NCI-H524 (cell line): ENCODE measurements at regions not wholly inside any gene's neighbourhood (a gene's known extent, or its start where the extent isn't known, plus 50 kb on each side); places are given as distances from the start of the nearest gene placed in this dataset.

Source experiments
- DNase-seq, 2 experiments: peaks; one replicate each; lab custom pipeline; 2025; lab: John Stamatoyannopoulos, UW

- DNase-seq, result no peak
Observed at GRCh38 chr1:4312024-4312423, 342.4 kb upstream of the AJAP1 start.

- DNase-seq, result no peak
Observed at GRCh38 chr1:4315202-4315601, 339.2 kb upstream of the AJAP1 start.

- no peak for DNase-seq
Observed at GRCh38 chr1:4317207-4317606, 337.2 kb upstream of the AJAP1 start.

- DNase-seq, result no peak
Observed at GRCh38 chr1:4318720-4319119, 335.7 kb upstream of the AJAP1 start.

- DNase-seq, result no peak
Observed at GRCh38 chr1:4319496-4319895, 334.9 kb upstream of the AJAP1 start.

- peak in 1 of 2 experiments; percentile 1 for DNase-seq
Observed at GRCh38 chr1:4322881-4323280, 331.5 kb upstream of the AJAP1 start.

GRCh38 chr1:4323309-4323708 lies 331.1 kb upstream of the AJAP1 start:
- DNase-seq, result no peak

- DNase-seq, result no peak
Observed at GRCh38 chr1:4324525-4324924, 329.9 kb upstream of the AJAP1 start.

GRCh38 chr1:4327142-4327541 lies 327.3 kb upstream of the AJAP1 start:
- DNase-seq, result no peak

GRCh38 chr1:4328402-4329071 lies 325.9 kb upstream of the AJAP1 start:
- no peak for DNase-seq

- no peak for DNase-seq
Observed at GRCh38 chr1:4330805-4331766, 323.3 kb upstream of the AJAP1 start.

GRCh38 chr1:4331767-4332163 lies 322.6 kb upstream of the AJAP1 start:
- no peak for DNase-seq

- no peak for DNase-seq
Observed at GRCh38 chr1:4336507-4336906, 317.9 kb upstream of the AJAP1 start.

- DNase-seq, result no peak
Observed at GRCh38 chr1:4341421-4341820, 313.0 kb upstream of the AJAP1 start.

- DNase-seq, result no peak
Observed at GRCh38 chr1:4344065-4344732, 310.2 kb upstream of the AJAP1 start.

- DNase-seq, result no peak
Observed at GRCh38 chr1:4345094-4345493, 309.3 kb upstream of the AJAP1 start.

- no peak for DNase-seq
Observed at GRCh38 chr1:4346131-4346530, 308.3 kb upstream of the AJAP1 start.

- no peak for DNase-seq
Observed at GRCh38 chr1:4351453-4351852, 303.0 kb upstream of the AJAP1 start.

GRCh38 chr1:4353090-4353856 lies 301.1 kb upstream of the AJAP1 start:
- no peak for DNase-seq

- no peak for DNase-seq
Observed at GRCh38 chr1:4355839-4356238, 298.6 kb upstream of the AJAP1 start.

- no peak for DNase-seq
Observed at GRCh38 chr1:4362314-4363044, 291.9 kb upstream of the AJAP1 start.
